CD14-positive monocyte (primary cell): ENCODE measurements at regions not wholly inside any gene's neighbourhood (a gene's known extent, or its start where the extent isn't known, plus 50 kb on each side); places are given as distances from the start of the nearest gene placed in this dataset.

Experiments
- DNase-seq, 3 donors: peaks; one replicate each; pipeline ENCODE4 v3.0.0-alpha.2; 2011 to 2022
- H2AFZ ChIP-seq: 2 replicates; pipeline ENCODE4 v1.6.0; 2012; ENCODE audit warnings: mild to moderate bottlenecking, low read depth, low read length, inconsistent platforms; ENCODE audit not compliant: insufficient read depth, poor library complexity, severe bottlenecking
- H3K27ac ChIP-seq, 2 donors: 1 replicate in 1 of 2; 2 replicates in 1 of 2; pipeline ENCODE4 v1.5.1; 2012 to 2013; ENCODE audit warnings: low read length in 2 of 2, control low read depth in 1 of 2, inconsistent platforms in 1 of 2, low read depth in 1 of 2, mild to moderate bottlenecking in 1 of 2
- H3K27me3 ChIP-seq, 2 donors: one replicate each; pipeline versions ENCODE4 v1.6.0 to v1.6.1; 2011 to 2013; ENCODE audit warnings: low read length in 2 of 2; ENCODE audit not compliant: control insufficient read depth in 2 of 2, insufficient read depth in 2 of 2
- H3K36me3 ChIP-seq, 2 donors: replicated peaks in 1 of 2; 1 replicate in 1 of 2; 2 replicates in 1 of 2; pipeline versions ENCODE4 v1.5.1 to v1.6.1; 2012 to 2013; ENCODE audit warnings: low read length in 2 of 2, control low read depth in 1 of 2, inconsistent platforms in 1 of 2, mild to moderate bottlenecking in 1 of 2; ENCODE audit not compliant: insufficient read depth in 2 of 2, control insufficient read depth in 1 of 2
- H3K4me1 ChIP-seq, 2 donors: 1 replicate in 1 of 2; 2 replicates in 1 of 2; pipeline versions ENCODE4 v1.5.1 to v1.6.1; 2012 to 2013; ENCODE audit warnings: low read length in 2 of 2, control low read depth in 1 of 2, inconsistent platforms in 1 of 2, mild to moderate bottlenecking in 1 of 2, moderate library complexity in 1 of 2; ENCODE audit not compliant: insufficient read depth in 2 of 2, control insufficient read depth in 1 of 2
- H3K4me2 ChIP-seq: replicated peaks from 2 replicates; pipeline ENCODE3; 2012; ENCODE audit warnings: low read length, moderate library complexity, mild to moderate bottlenecking; ENCODE audit not compliant: poor library complexity, severe bottlenecking; ENCODE audit errors: extremely low read depth
- H3K4me3 ChIP-seq, 3 experiments: fragments of 200-600 bp in 1 of 3; sonication (generic) in 1 of 3; replicated peaks in 1 of 3; 1 replicate in 2 of 3; 2 replicates in 1 of 3; pipeline ENCODE4 v1.5.1; 2011 to 2013; ENCODE audit warnings: low read length in 3 of 3, mild to moderate bottlenecking in 3 of 3, control low read depth in 2 of 3, low read depth in 2 of 3, inconsistent platforms in 1 of 3, moderate library complexity in 1 of 3
- H3K79me2 ChIP-seq: 2 replicates; pipeline ENCODE4 v1.6.0; 2012; ENCODE audit warnings: mild to moderate bottlenecking, control low read depth, inconsistent platforms, low read length, moderate library complexity; ENCODE audit not compliant: insufficient read depth
- H3K9ac ChIP-seq: 2 replicates; pipeline ENCODE4 v1.6.0; 2017; ENCODE audit warnings: low read length, mild to moderate bottlenecking; ENCODE audit not compliant: insufficient read depth, poor library complexity, severe bottlenecking
- H3K9me3 ChIP-seq, 2 donors: replicated peaks in 1 of 2; 1 replicate in 1 of 2; 2 replicates in 1 of 2; pipeline versions ENCODE4 v1.5.1 to v1.6.1; 2012 to 2013; ENCODE audit warnings: low read length in 2 of 2, control low read depth in 1 of 2; ENCODE audit not compliant: control insufficient read depth in 1 of 2, insufficient read depth in 1 of 2
- H4K20me1 ChIP-seq: 2 replicates; pipeline ENCODE4 v1.6.0; 2012; ENCODE audit warnings: mild to moderate bottlenecking, low read length, control low read depth, moderate library complexity; ENCODE audit not compliant: insufficient read depth
- H3K27ac Mint-ChIP-seq, 7 donors: one replicate each; pipeline ENCODE4 v1.8.0; 2020; ENCODE audit warnings: mild to moderate bottlenecking in 7 of 7, mixed read lengths in 7 of 7, moderate library complexity in 6 of 7, inconsistent platforms in 2 of 7
- H3K27me3 Mint-ChIP-seq, 3 donors: one replicate each; pipeline ENCODE4 v1.8.0; 2021 to 2022; ENCODE audit warnings: low read depth in 3 of 3, mild to moderate bottlenecking in 3 of 3, mixed read lengths in 3 of 3, moderate library complexity in 3 of 3, inconsistent platforms in 1 of 3
- H3K36me3 Mint-ChIP-seq, 2 donors: one replicate each; pipeline ENCODE4 v1.8.0; 2020; ENCODE audit warnings: mixed read lengths in 2 of 2, inconsistent platforms in 1 of 2, mild to moderate bottlenecking in 1 of 2
- H3K4me1 Mint-ChIP-seq: one replicate; pipeline ENCODE4 v1.8.0; 2020; ENCODE audit warnings: mild to moderate bottlenecking, mixed read lengths
- H3K4me3 Mint-ChIP-seq, 2 donors: one replicate each; pipeline ENCODE4 v1.8.0; 2020; ENCODE audit warnings: mild to moderate bottlenecking in 2 of 2, mixed read lengths in 2 of 2, moderate library complexity in 1 of 2
- H3K9me3 Mint-ChIP-seq, 7 donors: one replicate each; pipeline ENCODE4 v1.8.0; 2020 to 2022; ENCODE audit warnings: mixed read lengths in 7 of 7, mild to moderate bottlenecking in 6 of 7, moderate library complexity in 6 of 7, inconsistent platforms in 2 of 7
- WGBS: methylation state at CpG from one replicate; pipeline ENCODE4 v1.1.5; 2013; ENCODE audit warnings: missing lambda C conversion rate; ENCODE audit not compliant: insufficient coverage; 5-methylcytosine and 5-hydroxymethylcytosine counted together
- intact Hi-C, 2 donors: fragments of 100-400 bp; cut with micrococcal nuclease; formaldehyde crosslinking; loops; one replicate each; pipeline versions ENCODE4 v1.15.0 to v1.15.1; 2023
- TF ChIP-seq, protein P1 (sequence below): fragments of 200-600 bp; IDR thresholded peaks from one replicate; pipeline ENCODE4 v1.8.0; 2022; ENCODE audit warnings: antibody characterized with exemption, mild to moderate bottlenecking

DNA sequence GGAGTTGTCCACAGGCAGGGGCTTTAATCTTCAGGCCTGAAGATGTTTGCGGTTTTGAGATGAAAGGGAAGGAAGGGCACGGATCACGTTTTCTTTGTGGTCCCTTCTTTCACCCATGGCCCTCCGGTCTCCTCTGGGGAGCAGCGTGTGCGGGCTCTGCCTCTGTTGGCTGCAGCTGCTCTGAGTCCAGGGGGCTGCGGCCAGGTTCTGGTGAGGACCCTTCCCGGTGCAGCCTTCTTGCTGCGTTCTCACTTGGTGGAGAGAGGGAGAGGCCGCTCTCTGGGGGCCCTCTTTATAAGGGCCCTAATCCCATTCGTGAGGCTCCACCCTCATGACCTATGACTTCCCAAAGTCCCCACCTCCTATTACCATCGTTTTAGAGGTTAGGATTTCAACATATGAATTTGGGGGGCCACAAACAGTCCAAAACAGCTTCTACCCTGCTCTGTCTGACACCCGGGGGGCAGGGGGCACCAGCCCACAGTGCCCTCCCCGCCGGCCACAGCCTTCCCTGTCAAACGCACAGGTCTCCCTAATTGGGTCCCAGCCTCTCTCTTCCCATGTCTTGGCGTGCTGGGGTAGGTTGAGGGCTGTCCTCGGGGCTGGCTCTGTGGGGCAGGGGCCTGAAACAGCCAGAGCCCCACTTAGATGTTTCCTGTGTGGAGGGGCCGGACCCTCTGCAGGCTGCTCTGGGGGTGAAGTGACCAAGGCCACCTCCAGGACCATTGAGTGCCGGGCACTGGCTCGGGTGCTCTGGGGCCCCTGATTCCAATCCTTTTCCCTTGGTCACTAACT, 100.1 kb upstream of the C1orf174 start:
- intact Hi-C loops = no loop called here
- Mint-ChIP-seq H3K4me3 (no peak overlapping the region), H3K4me1 (no peaks in the 10 kb centered on the region), H3K36me3 (no peaks in the 10 kb centered on the region), H3K27ac (no peak overlapping the region), H3K27me3 (peaks cover 4 to 21% (median 13%) of the 10 kb centered on the region in 3 donors), H3K9me3 (peaks cover 5 to 13% (median 11%) of the 10 kb centered on the region in 7 donors)
- no peaks in the 10 kb centered on the region for H4K20me1 ChIP-seq
- H3K36me3 ChIP-seq = no peaks in the 10 kb centered on the region
- H2AFZ ChIP-seq = no peak overlapping the region
- H3K9ac ChIP-seq = no peak overlapping the region
- no peaks in the 10 kb centered on the region for H3K27me3 ChIP-seq
- no peaks in the 10 kb centered on the region for H3K79me2 ChIP-seq
- DNase-seq = no peak
- H3K4me2 ChIP-seq = no peak overlapping the region
- H3K27ac ChIP-seq = no peak overlapping the region
- TF ChIP-seq, protein P1, sequence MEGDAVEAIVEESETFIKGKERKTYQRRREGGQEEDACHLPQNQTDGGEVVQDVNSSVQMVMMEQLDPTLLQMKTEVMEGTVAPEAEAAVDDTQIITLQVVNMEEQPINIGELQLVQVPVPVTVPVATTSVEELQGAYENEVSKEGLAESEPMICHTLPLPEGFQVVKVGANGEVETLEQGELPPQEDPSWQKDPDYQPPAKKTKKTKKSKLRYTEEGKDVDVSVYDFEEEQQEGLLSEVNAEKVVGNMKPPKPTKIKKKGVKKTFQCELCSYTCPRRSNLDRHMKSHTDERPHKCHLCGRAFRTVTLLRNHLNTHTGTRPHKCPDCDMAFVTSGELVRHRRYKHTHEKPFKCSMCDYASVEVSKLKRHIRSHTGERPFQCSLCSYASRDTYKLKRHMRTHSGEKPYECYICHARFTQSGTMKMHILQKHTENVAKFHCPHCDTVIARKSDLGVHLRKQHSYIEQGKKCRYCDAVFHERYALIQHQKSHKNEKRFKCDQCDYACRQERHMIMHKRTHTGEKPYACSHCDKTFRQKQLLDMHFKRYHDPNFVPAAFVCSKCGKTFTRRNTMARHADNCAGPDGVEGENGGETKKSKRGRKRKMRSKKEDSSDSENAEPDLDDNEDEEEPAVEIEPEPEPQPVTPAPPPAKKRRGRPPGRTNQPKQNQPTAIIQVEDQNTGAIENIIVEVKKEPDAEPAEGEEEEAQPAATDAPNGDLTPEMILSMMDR = no peak
- no peak overlapping the region for H3K4me3 ChIP-seq
- WGBS = 56% methylated on average over 4 of the region's 21 CpGs
- peaks cover 6 to 11% of the 10 kb centered on the region in 2 donors for H3K9me3 ChIP-seq
- H3K4me1 ChIP-seq = no peaks in the 10 kb centered on the region

DNA sequence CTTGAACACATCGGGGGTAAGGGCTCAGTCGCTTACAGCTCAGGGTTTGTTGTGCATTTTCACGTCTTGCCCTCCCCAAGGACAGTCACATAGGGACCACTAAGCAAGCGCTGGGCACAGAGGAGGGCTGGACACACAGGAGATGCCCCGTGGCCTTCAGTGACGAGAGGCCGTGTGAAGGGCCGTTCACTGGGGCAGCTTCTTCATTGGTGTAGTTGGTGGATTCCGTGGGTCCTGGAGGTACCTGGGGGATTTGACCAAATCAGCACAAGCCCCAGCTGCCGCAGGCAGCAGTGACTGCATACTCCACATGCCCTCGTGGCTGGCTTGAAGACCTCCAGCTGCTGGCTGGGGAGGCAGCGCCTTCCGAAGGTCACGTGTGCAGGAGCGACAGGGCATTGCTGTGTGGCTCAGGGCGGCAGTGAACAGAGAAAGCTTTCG, 100.8 kb upstream of the C1orf174 start:
- 90% methylated on average over 17 of the region's 17 CpGs for WGBS
- Histone ChIP-seq H3K9ac (no peak overlapping the region), H3K79me2 (no peaks in the 10 kb centered on the region), H2AFZ (no peak overlapping the region), H3K36me3 (no peaks in the 10 kb centered on the region), H3K27me3 (no peaks in the 10 kb centered on the region), H3K9me3 (peaks cover 11 to 18% of the 10 kb centered on the region in 2 donors), H3K27ac (no peak overlapping the region), H3K4me2 (no peak overlapping the region), H4K20me1 (no peaks in the 10 kb centered on the region), H3K4me3 (no peak overlapping the region), H3K4me1 (no peaks in the 10 kb centered on the region)
- no peaks in the 10 kb centered on the region for H3K4me1 Mint-ChIP-seq
- intact Hi-C loops = no loop called here
- H3K9me3 Mint-ChIP-seq = peaks cover 12 to 20% (median 17%) of the 10 kb centered on the region in 7 donors
- TF ChIP-seq, protein P1 = no peak
- peak overlapping the region in 1 of 7 donors; percentile 63 for H3K27ac Mint-ChIP-seq
- no peak for DNase-seq
- H3K4me3 Mint-ChIP-seq = no peak overlapping the region
- peaks cover 4 to 21% (median 13%) of the 10 kb centered on the region in 3 donors for H3K27me3 Mint-ChIP-seq
- H3K36me3 Mint-ChIP-seq = no peaks in the 10 kb centered on the region
